GM20000 (cell line): ENCODE measurements at regions not wholly inside any gene's neighbourhood (a gene's known extent, or its start where the extent isn't known, plus 50 kb on each side); places are given as distances from the start of the nearest gene placed in this dataset.

ENCODE experiments used
- DNase-seq: peaks from one replicate; pipeline ENCODE4 v3.0.0; 2012; ENCODE audit warnings: low spot score
- TF ChIP-seq, protein P1 (sequence below): IDR thresholded peaks from 2 replicates; pipeline ENCODE4 v1.5.1; 2012; ENCODE audit warnings: mild to moderate bottlenecking, control low read depth; ENCODE audit errors: extremely low read depth, missing control alignments

DNA sequence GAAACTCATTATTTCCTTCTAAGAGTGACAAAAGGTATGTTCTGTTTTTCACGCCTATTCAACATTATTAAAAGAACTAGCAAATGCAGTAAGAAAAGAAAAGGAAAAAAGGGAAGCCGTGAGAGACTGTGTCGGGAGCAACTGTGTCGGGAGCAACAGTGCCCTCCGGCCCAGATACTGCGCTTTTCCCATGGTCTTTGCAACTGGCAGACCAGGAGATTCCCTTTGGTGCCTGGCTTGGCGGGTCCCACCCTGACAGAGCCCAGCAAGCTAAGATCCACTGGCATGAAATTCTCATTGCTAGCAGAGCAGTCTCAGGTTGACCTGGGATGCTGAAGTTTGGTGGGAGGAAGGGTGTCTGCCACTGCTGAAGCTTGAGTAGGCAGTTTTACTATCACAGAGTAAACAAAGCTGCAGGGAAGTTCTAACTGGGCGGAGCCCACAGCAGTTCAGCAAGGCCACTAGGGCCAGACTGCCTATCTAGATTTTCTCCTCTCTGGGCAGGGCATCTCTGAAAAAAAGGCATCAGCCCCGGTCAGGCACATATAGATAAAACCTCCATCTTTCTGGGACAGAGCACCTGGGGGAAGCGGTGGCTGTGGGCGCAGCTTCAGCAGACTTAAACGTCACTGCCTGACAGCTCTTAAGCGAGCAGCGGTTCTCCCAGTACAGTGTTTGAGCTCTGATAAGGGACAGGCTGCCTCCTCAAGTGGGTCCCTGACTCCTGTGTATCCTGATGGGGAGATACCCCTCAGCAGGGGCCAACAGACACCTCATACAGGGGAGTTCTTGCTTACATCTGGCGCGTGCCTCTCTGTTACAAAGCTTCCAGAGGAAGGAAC, 1237.4 kb upstream of the CDH18 start:
- TF ChIP-seq, protein P1, sequence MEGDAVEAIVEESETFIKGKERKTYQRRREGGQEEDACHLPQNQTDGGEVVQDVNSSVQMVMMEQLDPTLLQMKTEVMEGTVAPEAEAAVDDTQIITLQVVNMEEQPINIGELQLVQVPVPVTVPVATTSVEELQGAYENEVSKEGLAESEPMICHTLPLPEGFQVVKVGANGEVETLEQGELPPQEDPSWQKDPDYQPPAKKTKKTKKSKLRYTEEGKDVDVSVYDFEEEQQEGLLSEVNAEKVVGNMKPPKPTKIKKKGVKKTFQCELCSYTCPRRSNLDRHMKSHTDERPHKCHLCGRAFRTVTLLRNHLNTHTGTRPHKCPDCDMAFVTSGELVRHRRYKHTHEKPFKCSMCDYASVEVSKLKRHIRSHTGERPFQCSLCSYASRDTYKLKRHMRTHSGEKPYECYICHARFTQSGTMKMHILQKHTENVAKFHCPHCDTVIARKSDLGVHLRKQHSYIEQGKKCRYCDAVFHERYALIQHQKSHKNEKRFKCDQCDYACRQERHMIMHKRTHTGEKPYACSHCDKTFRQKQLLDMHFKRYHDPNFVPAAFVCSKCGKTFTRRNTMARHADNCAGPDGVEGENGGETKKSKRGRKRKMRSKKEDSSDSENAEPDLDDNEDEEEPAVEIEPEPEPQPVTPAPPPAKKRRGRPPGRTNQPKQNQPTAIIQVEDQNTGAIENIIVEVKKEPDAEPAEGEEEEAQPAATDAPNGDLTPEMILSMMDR = no peak
- no peak for DNase-seq

GRCh38 chr5:21221616-21222015, 1233.6 kb upstream of the CDH18 start:
- TF ChIP-seq, protein P1 = no peak
- no peak for DNase-seq

GRCh38 chr5:21219966-21220365, 1232.0 kb upstream of the CDH18 start:
- no peak for DNase-seq
- TF ChIP-seq, protein P1 = no peak

- no peak for DNase-seq
- TF ChIP-seq, protein P1 = no peak
Observed at GRCh38 chr5:21219251-21219650, 1231.3 kb upstream of the CDH18 start.

- TF ChIP-seq, protein P1 = no peak
- DNase-seq = no peak
Observed at GRCh38 chr5:21212026-21212425, 1224.0 kb upstream of the CDH18 start.

- TF ChIP-seq, protein P1 = no peak
- no peak for DNase-seq
Observed at GRCh38 chr5:21209409-21209808, 1221.4 kb upstream of the CDH18 start.

GRCh38 chr5:21199087-21199486, 1211.1 kb upstream of the CDH18 start:
- DNase-seq = no peak
- TF ChIP-seq, protein P1 = no peak
